Sigmoid colon (tissue), 6 donors: ENCODE measurements at regions not wholly inside any gene's neighbourhood (a gene's known extent, or its start where the extent isn't known, plus 50 kb on each side); places are given as distances from the start of the nearest gene placed in this dataset.
A peak's percentile ranks its signal among the peaks of the same experiment; 100 is the strongest.
"Not testable (repeated sequence)": the region's sequence is repeated elsewhere in the genome, so short reads cannot be mapped to it uniquely, and the experiment has no call there.

Experiments used
- DNase-seq: peaks from one replicate; pipeline ENCODE4 v3.0.0-alpha.2; 2019
- H3K27ac ChIP-seq, 4 donors: fragments of 200-600 bp; sonication (generic); one replicate each; pipeline ENCODE4 v1.5.1; 2016 to 2019; ENCODE audit warnings: mild to moderate bottlenecking in 1 of 4
- H3K27me3 ChIP-seq, 3 donors: fragments of 200-600 bp; sonication (generic); one replicate each; pipeline ENCODE4 v1.5.1; 2019; ENCODE audit warnings: mild to moderate bottlenecking in 1 of 3
- H3K36me3 ChIP-seq, 4 donors: fragments of 200-600 bp; sonication (generic); one replicate each; pipeline ENCODE4 v1.5.1; 2016 to 2019
- H3K4me1 ChIP-seq, 4 donors: fragments of 200-600 bp; sonication (generic); one replicate each; pipeline ENCODE4 v1.5.1; 2017 to 2019
- H3K4me3 ChIP-seq, 4 donors: fragments of 200-600 bp; sonication (generic); one replicate each; pipeline ENCODE4 v1.5.1; 2017 to 2019; ENCODE audit warnings: mild to moderate bottlenecking in 2 of 4, moderate library complexity in 1 of 4
- H3K9me3 ChIP-seq, 4 donors: fragments of 200-600 bp in 3 of 4; sonication (generic) in 3 of 4; one replicate each; pipeline versions ENCODE4 v1.5.1 to v1.6.1; 2013 to 2019
- CTCF ChIP-seq, 4 experiments: fragments of 450-650 bp in 3 of 4; fragments of 200-600 bp in 1 of 4; IDR thresholded peaks; one replicate each; pipeline ENCODE4 v1.5.1; 2016 to 2019; ENCODE audit warnings: antibody characterized with exemption in 4 of 4, mild to moderate bottlenecking in 3 of 4, moderate library complexity in 2 of 4
- EP300 ChIP-seq, 4 donors: sonication (generic); formaldehyde crosslinking; IDR thresholded peaks; one replicate each; pipeline ENCODE4 v1.6.1; 2017; ENCODE audit warnings: antibody characterized with exemption in 4 of 4
- POLR2A ChIP-seq, 2 donors: fragments of 450-650 bp; IDR thresholded peaks; one replicate each; pipeline ENCODE4 v1.6.1; 2016; ENCODE audit warnings: antibody characterized with exemption in 2 of 2, mild to moderate bottlenecking in 2 of 2, moderate library complexity in 2 of 2
- POLR2AphosphoS5 ChIP-seq, 4 donors: sonication (generic); formaldehyde crosslinking; IDR thresholded peaks; one replicate each; pipeline ENCODE4 v1.6.1; 2017; ENCODE audit warnings: antibody characterized with exemption in 4 of 4
- WGBS, 2 donors: extraction: QIAGEN DNeasy Blood & Tissue Kit; methylation state at CpG; one replicate each; pipeline ENCODE4 v1.1.7; 2013; 5-methylcytosine and 5-hydroxymethylcytosine counted together
- intact Hi-C: fragments of 100-400 bp; cut with DNase I; formaldehyde crosslinking; loops from one replicate; pipeline ENCODE4 v1.15.1; 2023
- donor health status: healthy with polysubstance abuse.
- donor health status: healthy.

- peak in 3 of 4 experiments; percentile 23 to 45 (median 32) for TF ChIP-seq CTCF (IDR thresholded peaks at IDR 0.05)
- H3K9me3 ChIP-seq, H3K27me3 ChIP-seq, H3K27ac ChIP-seq, intact Hi-C loops, DNase-seq, H3K36me3 ChIP-seq, H3K4me1 ChIP-seq, H3K4me3 ChIP-seq: not testable (repeated sequence)
- WGBS, 2 donors: 37 to 48% methylated on average over 12 of the region's 12 CpGs
These were observed 214.8 kb downstream of the UNC5CL start for GRCh38 chr6:40823917-40824891.

DNA sequence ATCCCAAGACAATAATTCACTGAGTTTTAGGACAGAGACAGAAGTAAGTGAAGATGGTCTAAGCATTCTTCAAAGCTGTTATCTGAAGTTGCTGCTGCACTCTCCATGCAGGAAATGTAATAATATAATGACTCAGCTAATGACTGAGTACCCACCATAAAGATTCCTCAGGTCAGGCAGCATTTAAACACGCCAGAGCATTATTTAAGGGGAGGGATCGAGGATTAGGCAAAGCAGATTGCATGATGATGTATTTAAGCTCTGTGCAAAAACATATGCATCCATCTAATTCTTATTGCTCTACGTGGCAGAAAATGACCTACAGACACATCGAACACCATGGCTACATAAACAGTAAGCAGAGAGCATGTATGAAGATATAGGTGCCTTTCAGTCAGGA lies 216.4 kb downstream of the UNC5CL start:
- no peaks in the 10 kb centered on the region for H3K4me1 ChIP-seq
- H3K9me3 ChIP-seq: no peaks in the 10 kb centered on the region
- intact Hi-C loops: no loop called here
- H3K27me3 ChIP-seq: no peaks in the 10 kb centered on the region
- no peak for TF ChIP-seq EP300 (IDR thresholded peaks at IDR 0.05)
- no peak for TF ChIP-seq POLR2A (IDR thresholded peaks at IDR 0.05)
- TF ChIP-seq POLR2AphosphoS5 (IDR thresholded peaks at IDR 0.05): no peak
- TF ChIP-seq CTCF (IDR thresholded peaks at IDR 0.05): no peak
- 41 to 57% methylated on average over 4 of the region's 4 CpGs for WGBS, 2 donors
- no peak for DNase-seq
- no peak overlapping the region for H3K4me3 ChIP-seq
- H3K27ac ChIP-seq: no peak overlapping the region
- H3K36me3 ChIP-seq: no peaks in the 10 kb centered on the region

- intact Hi-C loops: no loop called here
These were observed 219.7 kb downstream of the UNC5CL start for GRCh38 chr6:40819182-40819834.

GRCh38 chr6:40817369-40817768 lies 221.7 kb downstream of the UNC5CL start:
- Histone ChIP-seq H3K9me3 (no peaks in the 10 kb centered on the region), H3K27ac (no peak overlapping the region), H3K27me3 (no peaks in the 10 kb centered on the region), H3K4me1 (no peaks in the 10 kb centered on the region), H3K4me3 (no peak overlapping the region), H3K36me3 (no peaks in the 10 kb centered on the region)
- DNase-seq: no peak
- intact Hi-C loops: no loop called here
- WGBS, 2 donors: 84 to 88% methylated on average over 6 of the region's 6 CpGs
- TF ChIP-seq CTCF (IDR thresholded peaks at IDR 0.05): no peak
- TF ChIP-seq POLR2A (IDR thresholded peaks at IDR 0.05): no peak
- no peak for TF ChIP-seq EP300 (IDR thresholded peaks at IDR 0.05)
- TF ChIP-seq POLR2AphosphoS5 (IDR thresholded peaks at IDR 0.05): no peak

More at GRCh38 chr6:40819182-40819834, 219.7 kb downstream of the UNC5CL start:
- Histone ChIP-seq H3K4me1 (no peaks in the 10 kb centered on the region), H3K27me3 (no peaks in the 10 kb centered on the region), H3K36me3 (no peaks in the 10 kb centered on the region), H3K9me3 (no peaks in the 10 kb centered on the region), H3K27ac (no peak overlapping the region), H3K4me3 (no peak overlapping the region)
- whole genome bisulfite sequencing, 2 donors: 73 to 87% methylated on average over 9 of the region's 9 CpGs
- TF ChIP-seq POLR2AphosphoS5 (IDR thresholded peaks at IDR 0.05) (no peak), CTCF (IDR thresholded peaks at IDR 0.05) (no peak), EP300 (IDR thresholded peaks at IDR 0.05) (no peak), POLR2A (IDR thresholded peaks at IDR 0.05) (no peak)
- no peak for DNase-seq
